Islet of Langerhans (tissue), 1 donor: ENCODE measurements at regions not wholly inside any gene's neighbourhood (a gene's known extent, or its start where the extent isn't known, plus 50 kb on each side); places are given as distances from the start of the nearest gene placed in this dataset.
A peak's percentile ranks its signal among the peaks of the same experiment; 100 is the strongest.
"Not testable (repeated sequence)": the region's sequence is repeated elsewhere in the genome, so short reads cannot be mapped to it uniquely, and the experiment has no call there.

Experiments
- FAIRE-seq: peaks from one replicate; lab custom pipeline; 2011; peaks lifted over from hg19 to GRCh38; lab: Jason Lieb, UNC

GRCh38 chr6:140303218-140303949 is 928.9 kb upstream of the CITED2 start:
- no peak for FAIRE-seq

- no peak for FAIRE-seq
Observed at GRCh38 chr6:140300331-140300730, 925.9 kb upstream of the CITED2 start.

GRCh38 chr6:140289186-140289585 is 914.7 kb upstream of the CITED2 start:
- no peak for FAIRE-seq

- no peak for FAIRE-seq
Observed at GRCh38 chr6:140285998-140286690, 911.7 kb upstream of the CITED2 start.

- no peak for FAIRE-seq
Observed at GRCh38 chr6:140285471-140285870, 911.0 kb upstream of the CITED2 start.

- FAIRE-seq: no peak
Observed at GRCh38 chr6:140284871-140285270, 910.4 kb upstream of the CITED2 start.

- FAIRE-seq: no peak
Observed at GRCh38 chr6:140283197-140283596, 908.7 kb upstream of the CITED2 start.

- no peak for FAIRE-seq
Observed at GRCh38 chr6:140281767-140282166, 907.3 kb upstream of the CITED2 start.

- no peak for FAIRE-seq
Observed at GRCh38 chr6:140281236-140281635, 906.8 kb upstream of the CITED2 start.

GRCh38 chr6:140276719-140277118 is 902.3 kb upstream of the CITED2 start:
- FAIRE-seq: peak; percentile 73

- no peak for FAIRE-seq
Observed at GRCh38 chr6:140276133-140276532, 901.7 kb upstream of the CITED2 start.

- no peak for FAIRE-seq
Observed at GRCh38 chr6:140275725-140276124, 901.3 kb upstream of the CITED2 start.

GRCh38 chr6:140274548-140274947 is 900.1 kb upstream of the CITED2 start:
- no peak for FAIRE-seq

- FAIRE-seq: no peak
Observed at GRCh38 chr6:140271759-140272377, 897.4 kb upstream of the CITED2 start.

GRCh38 chr6:140269591-140270165 is 895.2 kb upstream of the CITED2 start:
- FAIRE-seq: no peak

- no peak for FAIRE-seq
Observed at GRCh38 chr6:140264431-140264830, 890.0 kb upstream of the CITED2 start.

- not testable (repeated sequence) for FAIRE-seq
Observed at GRCh38 chr6:140258302-140258701, 883.9 kb upstream of the CITED2 start.

GRCh38 chr6:140256248-140256647 is 881.8 kb upstream of the CITED2 start:
- peak; percentile 36 for FAIRE-seq

GRCh38 chr6:140253096-140253495 is 878.6 kb upstream of the CITED2 start:
- FAIRE-seq: no peak

GRCh38 chr6:140252099-140252498 is 877.7 kb upstream of the CITED2 start:
- FAIRE-seq: no peak

- peak; percentile 55 for FAIRE-seq
Observed at GRCh38 chr6:140245296-140246040, 871.0 kb upstream of the CITED2 start.

GRCh38 chr6:140237251-140237650 is 862.8 kb upstream of the CITED2 start:
- FAIRE-seq: no peak
